Gastrocnemius medialis (tissue), 4 donors: ENCODE measurements at regions not wholly inside any gene's neighbourhood (a gene's known extent, or its start where the extent isn't known, plus 50 kb on each side); places are given as distances from the start of the nearest gene placed in this dataset.

Experiments used
- ATAC-seq, 2 donors: fragments of 150-250 bp; one replicate each; pipeline ENCODE4 v1.9.1; 2016
- DNase-seq, 2 donors: peaks; one replicate each; pipeline ENCODE4 v3.0.0-alpha.2; 2019
- H3K27ac ChIP-seq, 4 donors: fragments of 200-600 bp; sonication (generic); 1 replicate in 1 of 4; 2 replicates in 3 of 4; pipeline ENCODE4 v1.5.1; 2016 to 2018; ENCODE audit warnings: mild to moderate bottlenecking in 2 of 4, moderate library complexity in 1 of 4
- H3K27me3 ChIP-seq, 3 donors: fragments of 200-600 bp; sonication (generic) in 2 of 3; 1 replicate in 1 of 3; 2 replicates in 2 of 3; pipeline versions ENCODE4 v1.5.1 to v1.6.0; 2016 to 2019; ENCODE audit warnings: mild to moderate bottlenecking in 1 of 3, moderate library complexity in 1 of 3
- H3K36me3 ChIP-seq, 2 donors: fragments of 200-600 bp; sonication (generic) in 1 of 2; one replicate each; pipeline ENCODE4 v1.5.1; 2017 to 2018
- H3K4me1 ChIP-seq, 2 donors: fragments of 200-600 bp; sonication (generic) in 1 of 2; one replicate each; pipeline ENCODE4 v1.5.1; 2016 to 2017; ENCODE audit warnings: mild to moderate bottlenecking in 2 of 2
- H3K4me3 ChIP-seq, 4 donors: fragments of 200-600 bp; sonication (generic) in 3 of 4; 1 replicate in 1 of 4; 2 replicates in 3 of 4; pipeline ENCODE4 v1.5.1; 2016 to 2019; ENCODE audit warnings: mild to moderate bottlenecking in 2 of 4
- H3K9me3 ChIP-seq, 3 donors: fragments of 200-600 bp; sonication (generic) in 2 of 3; 1 replicate in 1 of 3; 2 replicates in 2 of 3; pipeline ENCODE4 v1.5.1; 2016 to 2019
- CTCF ChIP-seq, 5 experiments: fragments of 450-650 bp in 3 of 5; fragments of 200-600 bp in 2 of 5; sonication (generic) in 2 of 5; IDR thresholded peaks in 4 of 5; conservative IDR thresholded peaks in 1 of 5; 1 replicate in 4 of 5; 2 replicates in 1 of 5; pipeline ENCODE4 v1.5.1; 2016 to 2019; ENCODE audit warnings: antibody characterized with exemption in 5 of 5, mild to moderate bottlenecking in 3 of 5, moderate library complexity in 3 of 5
- POLR2A ChIP-seq, 2 donors: fragments of 450-650 bp; IDR thresholded peaks; one replicate each; pipeline ENCODE4 v1.6.1; 2017; ENCODE audit warnings: antibody characterized with exemption in 2 of 2, mild to moderate bottlenecking in 2 of 2, moderate library complexity in 2 of 2
- in situ Hi-C, 4 donors: fragments of 200-750 bp; cut with MboI; loops; one replicate each; pipeline versions ENCODE4 v1.15.0 to v1.8.0; 2017; ENCODE audit warnings: low sequenced_read_pairs in 4 of 4
- intact Hi-C: fragments of 100-400 bp; cut with DNase I; formaldehyde crosslinking; loops from one replicate; pipeline ENCODE4 v1.15.1; 2023; ENCODE audit warnings: low total_unique reads

GRCh38 chr16:65525707-65526106, 403.8 kb upstream of the CDH11 start:
- no peak for TF ChIP-seq CTCF (IDR thresholded peaks at IDR 0.05 in 4 of 5, conservative IDR thresholded peaks at IDR 0.05 in 1 of 5)
- no peak for TF ChIP-seq POLR2A (IDR thresholded peaks at IDR 0.05)
- DNase-seq (no peak), ATAC-seq (no peak)
- H3K27me3 ChIP-seq = no peaks in the 10 kb centered on the region
- intact Hi-C loops (no loop called here), in situ Hi-C loops (no loop called here)
- H3K4me1 ChIP-seq = no peaks in the 10 kb centered on the region
- H3K27ac ChIP-seq = no peak overlapping the region
- H3K36me3 ChIP-seq = no peaks in the 10 kb centered on the region
- H3K9me3 ChIP-seq = no peaks in the 10 kb centered on the region
- no peak overlapping the region for H3K4me3 ChIP-seq

- intact Hi-C loops = no loop called here
- Histone ChIP-seq H3K4me1 (no peaks in the 10 kb centered on the region), H3K36me3 (no peaks in the 10 kb centered on the region), H3K27me3 (no peaks in the 10 kb centered on the region), H3K27ac (no peak overlapping the region), H3K9me3 (no peaks in the 10 kb centered on the region), H3K4me3 (no peak overlapping the region)
- TF ChIP-seq POLR2A (IDR thresholded peaks at IDR 0.05) (no peak), CTCF (IDR thresholded peaks at IDR 0.05 in 4 of 5, conservative IDR thresholded peaks at IDR 0.05 in 1 of 5) (no peak)
- DNase-seq (no peak), ATAC-seq (no peak)
- in situ Hi-C loops = no loop called here
Observed at GRCh38 chr16:65524997-65525396, 403.1 kb upstream of the CDH11 start.

GRCh38 chr16:65524231-65524630, 402.4 kb upstream of the CDH11 start:
- no peak for ATAC-seq
- Histone ChIP-seq H3K36me3 (no peaks in the 10 kb centered on the region), H3K27ac (no peak overlapping the region), H3K4me3 (no peak overlapping the region), H3K27me3 (no peaks in the 10 kb centered on the region), H3K9me3 (no peaks in the 10 kb centered on the region), H3K4me1 (no peaks in the 10 kb centered on the region)
- TF ChIP-seq CTCF (IDR thresholded peaks at IDR 0.05 in 4 of 5, conservative IDR thresholded peaks at IDR 0.05 in 1 of 5) = no peak
- TF ChIP-seq POLR2A (IDR thresholded peaks at IDR 0.05) = no peak
- intact Hi-C loops (no loop called here), in situ Hi-C loops (no loop called here)
- DNase-seq = no peak

GRCh38 chr16:65523283-65523944, 401.6 kb upstream of the CDH11 start:
- Histone ChIP-seq H3K27ac (no peak overlapping the region), H3K36me3 (no peaks in the 10 kb centered on the region), H3K4me3 (no peak overlapping the region), H3K27me3 (no peaks in the 10 kb centered on the region), H3K9me3 (no peaks in the 10 kb centered on the region), H3K4me1 (no peaks in the 10 kb centered on the region)
- in situ Hi-C loops (no loop called here), intact Hi-C loops (no loop called here)
- ATAC-seq (no peak), DNase-seq (no peak)
- TF ChIP-seq CTCF (IDR thresholded peaks at IDR 0.05 in 4 of 5, conservative IDR thresholded peaks at IDR 0.05 in 1 of 5) (no peak), POLR2A (IDR thresholded peaks at IDR 0.05) (no peak)

GRCh38 chr16:65522412-65522811, 400.5 kb upstream of the CDH11 start:
- no peak overlapping the region for H3K4me3 ChIP-seq
- ATAC-seq (no peak), DNase-seq (no peak)
- intact Hi-C loops (no loop called here), in situ Hi-C loops (no loop called here)
- H3K4me1 ChIP-seq = no peaks in the 10 kb centered on the region
- no peaks in the 10 kb centered on the region for H3K9me3 ChIP-seq
- TF ChIP-seq POLR2A (IDR thresholded peaks at IDR 0.05) = no peak
- TF ChIP-seq CTCF (IDR thresholded peaks at IDR 0.05 in 4 of 5, conservative IDR thresholded peaks at IDR 0.05 in 1 of 5) = no peak
- no peaks in the 10 kb centered on the region for H3K36me3 ChIP-seq
- H3K27ac ChIP-seq = no peak overlapping the region
- no peaks in the 10 kb centered on the region for H3K27me3 ChIP-seq
